ENCODE measurements at regions not wholly inside any gene's neighbourhood (a gene's known extent, or its start where the extent isn't known, plus 50 kb on each side); places are given as distances from the start of the nearest gene placed in this dataset.

- TF ChIP-seq CTCF (IDR thresholded peaks at IDR 0.05; ENCODE audit: low read depth, low read length) (no peak), EZH2phosphoT487 (IDR thresholded peaks at IDR 0.05; ENCODE audit: low read depth) (no peak)
Observed at GRCh38 chr12:108069651-108070165, 59.4 kb upstream of the WSCD2 start.
